ENCODE measurements at regions not wholly inside any gene's neighbourhood (a gene's known extent, or its start where the extent isn't known, plus 50 kb on each side); places are given as distances from the start of the nearest gene placed in this dataset.
"Not testable (repeated sequence)": the region's sequence is repeated elsewhere in the genome, so short reads cannot be mapped to it uniquely, and the experiment has no call there.

DNA sequence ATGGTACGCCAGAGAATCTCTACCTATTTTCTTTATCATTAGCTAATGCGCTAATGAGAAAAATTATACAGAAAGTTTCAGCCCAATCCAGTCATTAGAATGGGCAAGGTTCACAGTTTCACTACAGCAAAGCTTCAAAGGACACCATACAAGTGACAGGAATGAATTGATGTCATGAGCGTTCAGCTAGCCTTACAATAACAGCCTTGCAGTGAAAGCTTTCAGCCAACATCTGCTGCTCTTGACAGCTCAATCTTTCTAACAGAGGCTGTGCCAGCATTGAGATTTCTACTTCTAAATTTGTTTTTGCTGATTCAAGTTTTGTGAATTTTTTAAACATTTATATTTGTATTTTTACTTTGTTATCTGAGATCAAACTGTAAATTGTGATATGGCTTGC is 302.4 kb upstream of the FAM174A start:
- no peak for DNase-seq (ENCODE audit: low read depth)

GRCh38 chr5:100188778-100189177 is 346.4 kb upstream of the FAM174A start:
- DNase-seq (ENCODE audit: low read depth) = no peak

DNA sequence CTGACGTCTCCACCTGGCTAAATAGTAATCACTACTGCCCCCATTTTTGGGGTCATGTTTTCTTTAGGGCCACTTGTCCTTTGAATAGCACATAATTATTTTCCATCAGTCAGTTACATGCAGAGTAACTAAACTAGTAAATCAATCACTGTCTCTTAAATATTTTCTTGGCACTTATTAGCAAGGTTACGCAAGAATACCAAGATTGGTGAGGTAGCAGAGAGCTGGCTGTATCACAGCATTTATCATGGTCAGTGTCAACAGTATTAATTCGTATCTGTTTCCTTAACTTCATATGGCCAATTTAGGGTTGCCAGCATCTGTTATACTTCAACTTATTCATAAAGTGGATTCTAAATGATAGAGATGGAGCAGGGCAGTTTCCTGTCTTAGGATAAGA is 346.8 kb upstream of the FAM174A start:
- DNase-seq (ENCODE audit: low read depth) = no peak

DNA sequence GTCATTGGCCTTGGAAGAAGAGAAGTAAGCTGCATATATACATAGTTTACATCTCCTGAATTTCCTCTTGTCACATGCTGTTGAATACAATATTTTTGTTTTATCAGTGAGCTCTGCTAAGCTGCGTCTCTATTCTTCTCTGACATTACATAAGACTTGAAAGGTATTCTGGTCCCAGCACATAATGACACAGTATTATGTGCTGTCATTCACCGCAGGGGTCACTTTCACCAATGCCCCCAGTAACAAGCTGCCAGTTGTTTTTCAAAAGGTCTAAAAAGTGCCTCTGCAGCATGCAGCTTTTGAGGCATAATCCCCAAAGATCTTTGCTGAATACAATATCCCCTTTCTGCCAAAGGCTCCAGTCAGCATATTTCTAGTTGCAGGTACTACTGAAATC is 349.0 kb upstream of the FAM174A start:
- DNase-seq (ENCODE audit: low read depth) = no peak

GRCh38 chr5:100182402-100182801 is 352.8 kb upstream of the FAM174A start:
- DNase-seq (ENCODE audit: low read depth) = no peak

- no peak for DNase-seq (ENCODE audit: low read depth)
These were observed 359.8 kb upstream of the FAM174A start for GRCh38 chr5:100175346-100175745.

GRCh38 chr5:100165309-100165708 is 369.9 kb upstream of the FAM174A start:
- DNase-seq (ENCODE audit: low read depth) = no peak

DNA sequence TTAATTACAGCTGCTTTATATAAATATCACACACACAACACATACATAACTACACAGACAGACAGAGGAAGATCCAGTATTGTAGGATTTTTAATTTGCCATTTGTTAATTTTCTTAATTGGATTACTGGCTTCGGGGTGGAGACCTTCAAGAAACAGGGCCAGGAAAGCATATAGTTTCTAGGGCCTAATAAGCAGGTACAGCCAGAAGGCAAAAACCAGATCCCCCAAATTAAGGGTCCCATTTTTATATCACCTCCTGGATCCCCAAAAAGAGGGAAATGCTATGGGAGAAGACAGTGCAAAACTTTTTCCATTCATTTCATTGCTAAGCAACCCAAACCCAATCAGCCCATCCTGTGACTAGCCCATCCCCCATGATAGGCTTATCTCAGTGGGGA is 373.3 kb upstream of the FAM174A start:
- no peak for DNase-seq (ENCODE audit: low read depth)

- no peak for DNase-seq (ENCODE audit: low read depth)
These were observed 378.1 kb upstream of the FAM174A start for GRCh38 chr5:100157066-100157465.

GRCh38 chr5:100148239-100148638 is 386.9 kb upstream of the FAM174A start:
- no peak for DNase-seq (ENCODE audit: low read depth)

DNA sequence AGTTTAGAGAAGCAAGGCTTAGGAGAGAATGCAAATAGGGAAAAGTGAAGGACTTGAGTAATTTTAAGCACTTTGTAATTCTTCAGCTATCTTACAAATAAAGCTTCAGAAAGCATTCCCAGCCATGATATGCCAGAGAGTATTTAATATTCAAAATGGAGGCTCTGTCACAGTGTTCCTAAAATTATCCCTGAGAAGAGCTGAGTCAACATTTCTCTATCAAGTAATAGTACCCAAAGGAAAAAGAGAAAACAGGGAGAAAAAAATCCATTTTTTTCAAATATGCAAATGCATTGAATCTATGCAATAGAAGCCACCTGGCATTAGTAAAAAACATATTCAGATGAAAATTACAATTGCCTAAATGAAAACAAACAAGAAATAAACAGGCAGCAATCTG is 392.6 kb upstream of the FAM174A start:
- DNase-seq (ENCODE audit: low read depth) = no peak

GRCh38 chr5:100131161-100131560 is 404.0 kb upstream of the FAM174A start:
- DNase-seq (ENCODE audit: low read depth) = no peak

- DNase-seq (ENCODE audit: low read depth) = no peak
These were observed 404.9 kb upstream of the FAM174A start for GRCh38 chr5:100130307-100130706.

DNA sequence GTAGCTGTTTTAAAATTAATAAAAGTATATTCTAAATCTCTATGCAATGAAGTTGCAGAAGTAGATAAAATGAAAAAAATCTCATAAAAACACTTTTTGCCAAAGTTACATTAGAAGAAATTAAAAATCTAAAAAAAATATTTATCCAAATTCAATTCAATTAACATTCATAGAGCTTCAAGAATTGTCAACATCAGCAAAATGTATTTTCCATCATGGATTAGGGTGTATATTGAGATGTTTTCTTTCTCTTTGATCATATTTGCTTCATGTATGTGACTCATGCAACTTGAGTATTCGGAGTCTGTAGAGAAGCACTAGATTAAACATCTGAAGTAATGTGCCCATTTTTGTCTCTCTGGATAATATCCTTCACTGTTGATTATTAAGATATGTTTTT is 415.3 kb upstream of the FAM174A start:
- no peak for DNase-seq (ENCODE audit: low read depth)

DNA sequence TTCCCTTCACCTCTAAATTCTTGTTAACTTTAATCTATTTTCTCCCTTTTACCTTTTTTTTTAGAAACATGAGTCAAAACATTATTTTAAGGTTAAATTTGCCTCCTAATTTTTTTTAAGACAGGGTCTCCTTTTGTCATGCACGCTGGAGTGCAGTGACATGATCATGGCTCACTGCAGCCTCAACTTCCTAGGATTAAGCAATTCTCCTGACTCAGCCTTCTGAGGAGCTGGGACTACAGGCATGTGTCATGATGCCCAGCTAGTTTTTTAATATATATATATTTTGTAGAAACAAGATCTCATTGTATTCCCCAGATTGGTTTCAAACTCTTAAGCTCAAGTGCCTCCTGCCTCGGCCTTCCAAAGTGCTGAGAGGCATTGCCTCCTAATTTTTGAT is 424.7 kb upstream of the FAM174A start:
- DNase-seq (ENCODE audit: low read depth) = no peak

DNA sequence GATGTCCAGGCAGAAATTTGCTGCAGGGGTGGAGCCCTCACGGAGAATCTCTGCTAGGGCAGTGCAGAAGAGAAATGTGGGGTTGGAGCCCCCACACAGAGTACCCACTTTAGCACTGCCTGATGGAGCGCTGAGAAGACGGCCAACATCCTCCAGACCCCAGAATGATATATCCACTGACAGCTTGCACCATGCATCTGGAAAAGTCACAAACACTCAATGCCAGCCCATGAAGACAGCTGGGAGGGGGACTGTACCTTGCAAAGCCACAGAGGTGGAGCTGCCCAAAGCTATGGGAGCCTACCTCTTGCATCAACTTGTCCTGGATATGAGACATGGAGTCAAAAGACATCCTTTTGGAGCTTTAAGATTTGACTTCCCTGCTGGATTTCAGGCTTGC is 426.3 kb upstream of the FAM174A start:
- DNase-seq (ENCODE audit: low read depth) = no peak

GRCh38 chr5:100103592-100104119 is 431.5 kb upstream of the FAM174A start:
- DNase-seq (ENCODE audit: low read depth) = not testable (repeated sequence)

DNA sequence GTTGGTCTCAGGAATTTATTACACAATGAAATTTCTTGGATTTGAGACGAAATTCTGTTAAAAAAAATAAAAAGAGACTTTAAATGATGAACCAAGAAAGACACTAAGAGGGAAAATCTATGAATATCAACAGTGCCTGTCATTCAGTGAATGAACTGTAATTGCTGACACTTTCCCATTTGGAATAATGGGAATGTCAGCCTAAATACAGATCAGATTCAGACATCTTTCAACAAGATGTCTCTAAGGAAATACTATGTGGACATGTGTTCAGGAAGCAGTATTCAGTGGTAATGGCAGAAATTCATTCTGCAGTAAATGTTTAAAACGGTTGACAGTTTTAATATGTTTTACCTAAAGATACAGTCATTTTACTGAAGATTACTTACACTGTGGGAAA is 433.7 kb upstream of the FAM174A start:
- DNase-seq (ENCODE audit: low read depth) = not testable (repeated sequence)

GRCh38 chr5:100096328-100096727 is 438.8 kb upstream of the FAM174A start:
- not testable (repeated sequence) for DNase-seq (ENCODE audit: low read depth)

DNA sequence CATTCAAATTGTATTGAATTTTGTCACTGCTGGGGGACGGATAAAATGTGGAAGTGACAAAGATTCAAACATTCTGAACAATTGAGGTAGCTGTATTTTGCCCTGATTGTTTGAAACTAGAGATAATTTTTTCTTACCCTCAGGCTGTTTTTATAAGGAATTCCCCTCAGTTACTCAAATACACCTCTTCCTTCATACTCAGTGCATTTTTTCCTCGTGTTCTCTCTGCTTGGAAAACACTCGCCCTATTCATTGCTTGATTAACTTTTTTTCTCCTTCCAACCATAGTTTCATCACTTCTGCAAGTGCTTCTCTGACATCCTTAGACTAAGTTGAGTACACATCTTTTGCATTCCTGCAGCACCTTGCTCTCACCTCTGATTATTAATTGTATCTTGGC is 454.5 kb upstream of the FAM174A start:
- not testable (repeated sequence) for DNase-seq (ENCODE audit: low read depth)

- DNase-seq (ENCODE audit: low read depth) = not testable (repeated sequence)
These were observed 456.0 kb upstream of the FAM174A start for GRCh38 chr5:100079163-100079562.

DNA sequence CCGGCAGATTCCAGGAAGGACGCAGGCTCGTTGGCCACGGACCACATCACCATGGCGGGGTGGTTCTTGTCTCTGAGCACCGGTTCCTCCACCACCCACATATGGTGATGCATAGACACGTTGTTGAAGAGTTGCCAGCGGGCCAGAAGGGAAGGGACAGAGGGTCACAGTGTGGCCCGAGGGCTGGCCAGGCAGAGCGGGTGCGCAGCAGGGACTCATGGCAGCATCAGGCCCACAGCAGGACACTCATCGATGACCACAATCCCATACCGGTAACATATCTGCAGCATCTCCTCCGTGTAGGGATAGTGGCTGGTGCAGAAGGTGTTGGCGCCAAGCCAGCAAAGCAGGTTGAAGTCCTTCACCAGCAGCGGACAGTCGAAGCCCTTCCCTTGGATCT is 469.2 kb upstream of the FAM174A start:
- DNase-seq (ENCODE audit: low read depth) = not testable (repeated sequence)

DNA sequence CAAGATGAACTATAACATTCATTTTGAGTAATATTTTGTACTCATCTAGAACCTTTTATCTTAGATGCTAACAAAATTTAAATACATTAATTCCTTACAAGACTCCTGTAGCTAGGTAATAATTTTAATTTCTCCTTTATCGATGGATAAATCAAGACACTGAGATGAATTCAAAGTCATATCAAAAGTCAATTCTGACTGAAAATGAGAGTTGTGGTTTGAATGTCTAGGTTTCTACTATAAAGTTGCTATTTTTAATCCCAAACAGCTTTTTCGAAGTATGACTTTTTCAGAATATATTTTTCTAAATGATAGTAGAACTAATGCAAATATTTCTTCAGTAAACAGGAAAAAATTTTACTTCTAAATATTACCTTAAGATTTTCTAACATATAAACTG is 491.7 kb upstream of the FAM174A start:
- DNase-seq (ENCODE audit: low read depth) = no peak

DNA sequence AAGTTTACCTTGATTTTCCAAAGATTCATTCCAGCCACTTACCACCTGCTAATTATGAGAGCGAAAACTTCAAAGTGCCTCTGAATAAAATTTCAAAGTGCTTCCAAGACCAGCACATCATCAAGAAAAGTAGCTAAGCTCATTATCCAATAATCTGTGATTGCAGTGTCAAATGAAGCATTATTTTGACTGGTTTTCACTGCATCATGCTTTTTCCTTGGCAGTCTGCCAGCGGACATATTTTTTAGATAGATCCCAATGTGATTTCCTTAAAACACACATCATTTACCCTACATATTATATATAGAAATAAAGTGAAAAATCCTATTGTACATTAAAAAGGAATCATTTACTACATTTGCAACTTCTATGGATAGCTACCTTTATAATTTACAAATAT is 508.6 kb upstream of the FAM174A start:
- DNase-seq (ENCODE audit: low read depth) = no peak

GRCh38 chr5:100023536-100023935 is 511.6 kb upstream of the FAM174A start:
- no peak for DNase-seq (ENCODE audit: low read depth)
